ENCODE measurements at regions not wholly inside any gene's neighbourhood (a gene's known extent, or its start where the extent isn't known, plus 50 kb on each side); places are given as distances from the start of the nearest gene placed in this dataset.

GRCh38 chr11:43123443-43123842 is 188.4 kb upstream of the API5 start:
- TF ChIP-seq CTCF (IDR thresholded peaks at IDR 0.05; ENCODE audit: borderline replicate concordance, extremely low read depth, low read length, poor library complexity, severe bottlenecking) = no peak
- no peak for TF ChIP-seq EZH2 (IDR thresholded peaks at IDR 0.05; ENCODE audit: borderline replicate concordance, low read depth, low read length, severe bottlenecking)

Data from DND-41 (cell line).